SK-N-SH (cell line): ENCODE measurements at regions not wholly inside any gene's neighbourhood (a gene's known extent, or its start where the extent isn't known, plus 50 kb on each side); places are given as distances from the start of the nearest gene placed in this dataset.
"Not testable (repeated sequence)": the region's sequence is repeated elsewhere in the genome, so short reads cannot be mapped to it uniquely, and the experiment has no call there.

Experiments used
- CTCF ChIA-PET: fragments of 300-600, 350-600 bp; formaldehyde crosslinking; extraction: SDS; loops from one replicate; lab custom pipeline; 2021; lab: Yijun Ruan, JAX
- POLR2A ChIA-PET: fragments of 350-600 bp; sonication (Branson Sonifier 250); formaldehyde crosslinking; extraction: SDS; loops from one replicate; lab custom pipeline; 2020; ENCODE audit warnings: antibody characterized with exemption, inconsistent platforms; lab: Yijun Ruan, JAX
- DNase-seq: peaks from one replicate; pipeline ENCODE4 v3.0.0; 2012
- H2AFZ ChIP-seq: fragments of 200-600 bp; sonication (generic); 2 replicates; pipeline ENCODE4 v1.8.1; 2016; ENCODE audit warnings: antibody characterized with exemption, mild to moderate bottlenecking, low read depth
- H3F3A ChIP-seq: fragments of 200-600 bp; sonication (generic); replicated peaks from 2 replicates; pipeline ENCODE3; 2016; ENCODE audit warnings: antibody characterized with exemption, mild to moderate bottlenecking; ENCODE audit not compliant: insufficient read depth
- H3K27ac ChIP-seq, 2 experiments: fragments of 200-500 bp in 1 of 2; fragments of 200-600 bp in 1 of 2; sonication (Bioruptor generic) in 1 of 2; sonication (generic), shearing (Covaris generic) in 1 of 2; 2 replicates each; pipeline versions ENCODE4 v1.5.1 to v1.6.1; 2014 to 2016; ENCODE audit warnings: low read depth in 2 of 2, inconsistent platforms in 1 of 2, low read length in 1 of 2, mild to moderate bottlenecking in 1 of 2, mixed read lengths in 1 of 2
- H3K27me3 ChIP-seq: fragments of 200-600 bp; sonication (generic), shearing (Covaris generic); 2 replicates; pipeline ENCODE4 v1.6.1; 2016; ENCODE audit warnings: mixed run types; ENCODE audit not compliant: insufficient read depth
- H3K36me3 ChIP-seq, 2 experiments: fragments of 200-500 bp in 1 of 2; fragments of 200-600 bp in 1 of 2; sonication (Bioruptor generic) in 1 of 2; sonication (generic) in 1 of 2; replicated peaks in 1 of 2; 2 replicates each; pipeline versions ENCODE3 to v1.5.1; 2014 to 2016; ENCODE audit warnings: low read length in 1 of 2, mild to moderate bottlenecking in 1 of 2; ENCODE audit not compliant: insufficient read depth in 2 of 2, control insufficient read depth in 1 of 2
- H3K4me1 ChIP-seq, 2 experiments: fragments of 200-500 bp in 1 of 2; fragments of 200-600 bp in 1 of 2; sonication (Bioruptor generic) in 1 of 2; sonication (generic), shearing (Covaris generic) in 1 of 2; 2 replicates each; pipeline versions ENCODE4 v1.5.1 to v1.6.1; 2014 to 2016; ENCODE audit warnings: low read depth in 1 of 2, low read length in 1 of 2, mixed run types in 1 of 2; ENCODE audit not compliant: insufficient read depth in 2 of 2, control insufficient read depth in 1 of 2
- H3K4me2 ChIP-seq: fragments of 200-600 bp; sonication (generic), shearing (Covaris generic); 2 replicates; pipeline ENCODE4 v1.6.1; 2017; ENCODE audit warnings: mixed run types
- H3K4me3 ChIP-seq, 2 experiments: fragments of 200-500 bp in 1 of 2; fragments of 200-600 bp in 1 of 2; sonication (Bioruptor generic) in 1 of 2; sonication (generic), shearing (Covaris generic) in 1 of 2; 2 replicates each; pipeline versions ENCODE4 v1.5.1 to v1.8.1; 2014 to 2016; ENCODE audit warnings: low read depth in 2 of 2, inconsistent platforms in 1 of 2, low read length in 1 of 2, mild to moderate bottlenecking in 1 of 2, mixed read lengths in 1 of 2, moderate library complexity in 1 of 2
- H3K79me2 ChIP-seq: fragments of 200-600 bp; sonication (generic); 2 replicates; pipeline ENCODE4 v1.8.1; 2017; ENCODE audit warnings: mild to moderate bottlenecking; ENCODE audit not compliant: insufficient read depth
- H3K9ac ChIP-seq: fragments of 200-600 bp; sonication (generic); 2 replicates; pipeline ENCODE4 v1.6.1; 2017; ENCODE audit warnings: mixed run types
- H3K9me2 ChIP-seq: fragments of 200-600 bp; sonication (generic); 2 replicates; pipeline ENCODE4 v1.6.1; 2017; ENCODE audit warnings: mixed run types
- H3K9me3 ChIP-seq: fragments of 200-600 bp; sonication (generic); 2 replicates; pipeline ENCODE4 v1.6.1; 2017; ENCODE audit warnings: mixed run types, mild to moderate bottlenecking, moderate library complexity
- H4K20me1 ChIP-seq: fragments of 200-600 bp; sonication (generic); 2 replicates; pipeline ENCODE4 v1.6.1; 2017; ENCODE audit warnings: mild to moderate bottlenecking, mixed run types; ENCODE audit not compliant: insufficient read depth
- CHD2 ChIP-seq: fragments of 150-350 bp; IDR thresholded peaks from 2 replicates; pipeline ENCODE4 v1.6.1; 2018; ENCODE audit warnings: low read length; ENCODE audit not compliant: partially characterized antibody
- ELF1 ChIP-seq: IDR thresholded peaks from 2 replicates; pipeline ENCODE4 v1.4.0; 2012
- EP300 ChIP-seq, 2 experiments: IDR thresholded peaks; 2 replicates each; pipeline versions ENCODE4 v1.4.0 to v1.6.1; 2012; ENCODE audit warnings: borderline replicate concordance in 1 of 2, low read depth in 1 of 2, low read length in 1 of 2
- FOSL2 ChIP-seq: IDR thresholded peaks from 2 replicates; pipeline ENCODE4 v1.4.0; 2012; ENCODE audit warnings: low read depth, mild to moderate bottlenecking, moderate library complexity, borderline replicate concordance
- FOXM1 ChIP-seq: IDR thresholded peaks from 2 replicates; pipeline ENCODE4 v1.4.0; 2012; ENCODE audit warnings: low read depth, mild to moderate bottlenecking
- GABPA ChIP-seq: IDR thresholded peaks from 2 replicates; pipeline ENCODE4 v1.4.0; 2012; ENCODE audit warnings: low read depth, mild to moderate bottlenecking
- GATA2 ChIP-seq: sonication (generic); formaldehyde crosslinking; IDR thresholded peaks from 2 replicates; pipeline ENCODE4 v1.5.0; 2020; ENCODE audit warnings: mild to moderate bottlenecking, missing genetic modification reagents
- MEF2A ChIP-seq: IDR thresholded peaks from 2 replicates; pipeline ENCODE4 v1.4.0; 2012; ENCODE audit warnings: low read depth, borderline replicate concordance
- MXI1 ChIP-seq: IDR thresholded peaks from 2 replicates; pipeline ENCODE4 v1.6.1; 2012; ENCODE audit warnings: mild to moderate bottlenecking, low read depth, low read length, improper control_type of control experiment
- NFIC ChIP-seq: IDR thresholded peaks from 2 replicates; pipeline ENCODE4 v1.4.0; 2012; ENCODE audit warnings: borderline replicate concordance
- SIN3A ChIP-seq: IDR thresholded peaks from 2 replicates; pipeline ENCODE4 v1.6.1; 2012; ENCODE audit warnings: low read depth, mild to moderate bottlenecking, low read length, moderate library complexity, borderline replicate concordance
- WGBS: methylation state at CpG from one replicate; pipeline ENCODE4 v1.1.6; 2017; ENCODE audit warnings: low lambda C conversion rate; 5-methylcytosine and 5-hydroxymethylcytosine counted together
- TF ChIP-seq, protein P1 (sequence below): IDR thresholded peaks from 2 replicates; pipeline ENCODE4 v1.4.0; 2012; ENCODE audit warnings: low read depth, borderline replicate concordance
- TF ChIP-seq, protein P2 (sequence below): IDR thresholded peaks from 2 replicates; pipeline ENCODE4; 2012

GRCh38 chr4:52431869-52432268 lies 227.2 kb downstream of the USP46 start:
- Histone ChIP-seq H4K20me1 (no peaks in the 10 kb centered on the region), H3K27ac (no peak overlapping the region), H3K79me2 (no peaks in the 10 kb centered on the region), H3K27me3 (no peaks in the 10 kb centered on the region), H2AFZ (no peak overlapping the region), H3F3A (no peaks in the 10 kb centered on the region), H3K4me3 (no peak overlapping the region), H3K4me2 (no peak overlapping the region), H3K9me3 (no peaks in the 10 kb centered on the region), H3K4me1 (peaks cover 0 to 9% of the 10 kb centered on the region in 2 experiments; a peak in 1 of 4 replicates), H3K36me3 (no peaks in the 10 kb centered on the region), H3K9ac (no peak overlapping the region), H3K9me2 (no peaks in the 10 kb centered on the region)
- 57% methylated on average over 4 of the region's 4 CpGs for WGBS
- TF ChIP-seq CHD2 (no peak), GABPA (no peak), FOXM1 (no peak), EP300 (IDR thresholded peaks at IDR 0.05; ENCODE audit: borderline replicate concordance in 1 of 2, low read depth in 1 of 2, low read length in 1 of 2) (no peak), SIN3A (no peak), NFIC (no peak), ELF1 (no peak), MEF2A (no peak), MXI1 (no peak), FOSL2 (no peak), GATA2 (CRISPR knock-in tag) (no peak)
- TF ChIP-seq, protein P1, sequence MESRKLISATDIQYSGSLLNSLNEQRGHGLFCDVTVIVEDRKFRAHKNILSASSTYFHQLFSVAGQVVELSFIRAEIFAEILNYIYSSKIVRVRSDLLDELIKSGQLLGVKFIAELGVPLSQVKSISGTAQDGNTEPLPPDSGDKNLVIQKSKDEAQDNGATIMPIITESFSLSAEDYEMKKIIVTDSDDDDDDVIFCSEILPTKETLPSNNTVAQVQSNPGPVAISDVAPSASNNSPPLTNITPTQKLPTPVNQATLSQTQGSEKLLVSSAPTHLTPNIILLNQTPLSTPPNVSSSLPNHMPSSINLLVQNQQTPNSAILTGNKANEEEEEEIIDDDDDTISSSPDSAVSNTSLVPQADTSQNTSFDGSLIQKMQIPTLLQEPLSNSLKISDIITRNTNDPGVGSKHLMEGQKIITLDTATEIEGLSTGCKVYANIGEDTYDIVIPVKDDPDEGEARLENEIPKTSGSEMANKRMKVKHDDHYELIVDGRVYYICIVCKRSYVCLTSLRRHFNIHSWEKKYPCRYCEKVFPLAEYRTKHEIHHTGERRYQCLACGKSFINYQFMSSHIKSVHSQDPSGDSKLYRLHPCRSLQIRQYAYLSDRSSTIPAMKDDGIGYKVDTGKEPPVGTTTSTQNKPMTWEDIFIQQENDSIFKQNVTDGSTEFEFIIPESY = no peak
- TF ChIP-seq, protein P2, sequence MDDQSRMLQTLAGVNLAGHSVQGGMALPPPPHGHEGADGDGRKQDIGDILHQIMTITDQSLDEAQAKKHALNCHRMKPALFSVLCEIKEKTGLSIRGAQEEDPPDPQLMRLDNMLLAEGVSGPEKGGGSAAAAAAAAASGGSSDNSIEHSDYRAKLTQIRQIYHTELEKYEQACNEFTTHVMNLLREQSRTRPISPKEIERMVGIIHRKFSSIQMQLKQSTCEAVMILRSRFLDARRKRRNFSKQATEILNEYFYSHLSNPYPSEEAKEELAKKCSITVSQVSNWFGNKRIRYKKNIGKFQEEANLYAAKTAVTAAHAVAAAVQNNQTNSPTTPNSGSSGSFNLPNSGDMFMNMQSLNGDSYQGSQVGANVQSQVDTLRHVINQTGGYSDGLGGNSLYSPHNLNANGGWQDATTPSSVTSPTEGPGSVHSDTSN = no peak
- ChIA-PET CTCF (interaction anchor here (1.2 to 1.4 kb wide), 2 partner anchors 13 to 114 kb away, joined by 3 read pairs; no protein-coding TSS in a partner anchor), POLR2A (no interaction called here)
- DNase-seq = no peak

- H3K36me3 ChIP-seq, H3K4me1 ChIP-seq, H3K9me3 ChIP-seq, H3K79me2 ChIP-seq, H4K20me1 ChIP-seq, CTCF ChIA-PET, H3K27ac ChIP-seq, H2AFZ ChIP-seq, H3K4me2 ChIP-seq, DNase-seq, H3K27me3 ChIP-seq, H3K9me2 ChIP-seq, H3F3A ChIP-seq, POLR2A ChIA-PET, H3K9ac ChIP-seq, H3K4me3 ChIP-seq: not testable (repeated sequence)
- 0% methylated on average over 1 of the region's 1 CpG for WGBS
Observed at GRCh38 chr4:52442524-52442923, 216.6 kb downstream of the USP46 start.
